Natural killer cell (primary cell): ENCODE measurements at regions not wholly inside any gene's neighbourhood (a gene's known extent, or its start where the extent isn't known, plus 50 kb on each side); places are given as distances from the start of the nearest gene placed in this dataset.

Experiments used
- ATAC-seq, 3 donors: fragments of 150-1000 bp in 2 of 3; fragments of 200-7000 bp in 1 of 3; cut with Tn5 transposase; 1 replicate in 1 of 3; 2 replicates in 2 of 3; pipeline ENCODE4 v1.10.0; 2021; ENCODE audit warnings: mild to moderate bottlenecking in 2 of 3, moderate library complexity in 2 of 3
- DNase-seq, 2 donors: peaks; one replicate each; pipeline versions ENCODE4 v3.0.0 to v3.0.0-alpha.2; 2013 to 2021; ENCODE audit warnings: mixed read lengths in 1 of 2
- H3K27ac ChIP-seq: one replicate; pipeline ENCODE4 v1.5.1; 2013; ENCODE audit warnings: mild to moderate bottlenecking, low read length
- H3K27me3 ChIP-seq: one replicate; pipeline ENCODE4 v1.6.1; 2013; ENCODE audit warnings: low read length; ENCODE audit not compliant: control insufficient read depth, insufficient read depth
- H3K36me3 ChIP-seq: one replicate; pipeline ENCODE4 v1.6.1; 2013; ENCODE audit warnings: low read length; ENCODE audit not compliant: control insufficient read depth, insufficient read depth
- H3K4me1 ChIP-seq: one replicate; pipeline ENCODE4 v1.6.1; 2013; ENCODE audit warnings: low read length; ENCODE audit not compliant: control insufficient read depth, insufficient read depth
- H3K4me3 ChIP-seq: one replicate; pipeline ENCODE4 v1.5.1; 2013; ENCODE audit warnings: low read length
- H3K9me3 ChIP-seq: one replicate; pipeline ENCODE4 v1.6.1; 2013; ENCODE audit warnings: low read length; ENCODE audit not compliant: control insufficient read depth, insufficient read depth
- H3K27ac Mint-ChIP-seq, 2 donors: one replicate each; pipeline ENCODE4 v1.8.0; 2022; ENCODE audit warnings: mild to moderate bottlenecking in 2 of 2, mixed read lengths in 2 of 2, moderate library complexity in 1 of 2
- H3K27me3 Mint-ChIP-seq, 2 donors: one replicate each; pipeline ENCODE4 v1.8.0; 2022; ENCODE audit warnings: low read depth in 2 of 2, mixed read lengths in 2 of 2
- H3K36me3 Mint-ChIP-seq: one replicate; pipeline ENCODE4 v1.8.0; 2022; ENCODE audit warnings: mixed read lengths
- H3K4me1 Mint-ChIP-seq, 2 donors: one replicate each; pipeline ENCODE4 v1.8.0; 2022; ENCODE audit warnings: mixed read lengths in 2 of 2
- H3K4me3 Mint-ChIP-seq: one replicate; pipeline ENCODE4 v1.8.0; 2022; ENCODE audit warnings: mild to moderate bottlenecking, moderate library complexity, mixed read lengths
- H3K9me3 Mint-ChIP-seq, 2 donors: one replicate each; pipeline ENCODE4 v1.8.0; 2022; ENCODE audit warnings: mixed read lengths in 2 of 2
- WGBS: methylation state at CpG from one replicate; pipeline ENCODE4 v1.1.7; 2013; ENCODE audit warnings: missing lambda C conversion rate; ENCODE audit not compliant: insufficient coverage; 5-methylcytosine and 5-hydroxymethylcytosine counted together
- intact Hi-C: fragments of 100-400 bp; cut with micrococcal nuclease; formaldehyde crosslinking; loops from one replicate; pipeline ENCODE4 v1.14.2; 2022
- TF ChIP-seq, protein P1 (sequence below): fragments of 200-600 bp; IDR thresholded peaks from one replicate; pipeline ENCODE4 v1.8.0; 2022; ENCODE audit warnings: antibody characterized with exemption

DNA sequence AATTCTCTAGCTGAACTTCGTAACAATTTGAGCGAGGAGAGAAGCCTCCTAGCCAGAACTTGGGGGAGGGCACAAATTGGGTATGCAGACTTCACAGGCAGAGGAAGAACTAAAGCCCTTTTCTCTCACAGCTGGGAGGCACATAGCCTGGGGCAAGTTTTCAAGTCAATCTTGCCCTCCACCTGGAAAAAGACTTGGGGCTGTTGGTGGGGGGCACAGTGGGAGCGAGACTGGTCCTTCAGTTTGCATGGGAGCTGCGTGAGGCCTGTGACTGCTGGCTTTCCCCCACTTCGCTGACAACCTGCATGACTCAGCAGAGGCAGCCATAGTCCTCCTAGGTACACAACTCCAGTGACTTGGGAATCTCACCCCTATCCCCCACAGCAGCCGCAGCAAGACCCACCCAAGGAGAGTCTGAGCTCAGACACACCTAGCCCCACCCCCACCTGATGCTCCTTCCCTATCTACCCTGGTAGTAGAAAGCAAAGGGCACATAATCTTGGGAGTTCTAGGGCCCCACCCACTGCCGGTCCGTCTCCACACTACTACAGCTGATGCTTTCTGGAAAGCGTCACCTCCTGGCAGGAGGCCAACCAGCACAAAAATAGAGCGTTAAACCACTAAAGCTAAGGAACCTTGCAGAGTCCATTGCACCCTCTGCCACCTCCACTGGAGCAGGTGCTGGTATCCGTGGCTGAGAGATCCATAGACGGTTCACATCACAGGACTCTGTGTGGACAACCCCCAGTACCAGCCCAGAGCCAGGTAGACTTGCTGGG, 160.8 kb downstream of the CBLL2 start:
- Histone ChIP-seq H3K4me3 (no peak overlapping the region), H3K27me3 (no peaks in the 10 kb centered on the region), H3K4me1 (no peaks in the 10 kb centered on the region), H3K36me3 (no peaks in the 10 kb centered on the region), H3K9me3 (no peaks in the 10 kb centered on the region), H3K27ac (no peak overlapping the region)
- WGBS = 87% methylated on average over 12 of the region's 12 CpGs
- Mint-ChIP-seq H3K36me3 (no peaks in the 10 kb centered on the region), H3K4me1 (no peaks in the 10 kb centered on the region), H3K27ac (no peak overlapping the region), H3K27me3 (no peaks in the 10 kb centered on the region), H3K4me3 (no peak overlapping the region), H3K9me3 (peaks cover 2% of the 10 kb centered on the region in 2 donors)
- intact Hi-C loops = no loop called here
- ATAC-seq = no peak
- TF ChIP-seq, protein P1, sequence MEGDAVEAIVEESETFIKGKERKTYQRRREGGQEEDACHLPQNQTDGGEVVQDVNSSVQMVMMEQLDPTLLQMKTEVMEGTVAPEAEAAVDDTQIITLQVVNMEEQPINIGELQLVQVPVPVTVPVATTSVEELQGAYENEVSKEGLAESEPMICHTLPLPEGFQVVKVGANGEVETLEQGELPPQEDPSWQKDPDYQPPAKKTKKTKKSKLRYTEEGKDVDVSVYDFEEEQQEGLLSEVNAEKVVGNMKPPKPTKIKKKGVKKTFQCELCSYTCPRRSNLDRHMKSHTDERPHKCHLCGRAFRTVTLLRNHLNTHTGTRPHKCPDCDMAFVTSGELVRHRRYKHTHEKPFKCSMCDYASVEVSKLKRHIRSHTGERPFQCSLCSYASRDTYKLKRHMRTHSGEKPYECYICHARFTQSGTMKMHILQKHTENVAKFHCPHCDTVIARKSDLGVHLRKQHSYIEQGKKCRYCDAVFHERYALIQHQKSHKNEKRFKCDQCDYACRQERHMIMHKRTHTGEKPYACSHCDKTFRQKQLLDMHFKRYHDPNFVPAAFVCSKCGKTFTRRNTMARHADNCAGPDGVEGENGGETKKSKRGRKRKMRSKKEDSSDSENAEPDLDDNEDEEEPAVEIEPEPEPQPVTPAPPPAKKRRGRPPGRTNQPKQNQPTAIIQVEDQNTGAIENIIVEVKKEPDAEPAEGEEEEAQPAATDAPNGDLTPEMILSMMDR = no peak
- DNase-seq = no peak

DNA sequence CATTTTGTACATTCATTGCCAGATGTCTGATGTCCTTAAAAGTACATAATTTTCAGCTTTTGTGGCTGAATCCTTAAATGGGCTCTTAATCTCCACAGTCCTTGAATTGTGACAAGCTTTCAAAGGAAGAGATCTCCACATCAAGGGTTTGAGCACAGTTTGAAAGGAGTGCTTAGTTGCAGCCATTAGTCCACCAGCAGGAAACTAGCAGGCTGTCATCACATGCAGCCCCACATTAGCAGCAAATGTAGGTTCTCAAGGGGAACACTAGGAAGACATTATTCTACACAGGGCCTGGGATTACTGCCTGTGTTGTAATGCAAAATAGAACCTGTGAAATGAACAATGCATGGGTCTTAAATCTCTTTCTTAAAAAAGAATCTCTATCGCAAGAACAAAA, 173.2 kb downstream of the CBLL2 start:
- peaks cover 0 to 7% of the 10 kb centered on the region in 2 donors for H3K9me3 Mint-ChIP-seq
- ATAC-seq (no peak), DNase-seq (no peak)
- no peaks in the 10 kb centered on the region for H3K9me3 ChIP-seq
- H3K36me3 ChIP-seq = no peaks in the 10 kb centered on the region
- H3K4me3 Mint-ChIP-seq = no peak overlapping the region
- H3K36me3 Mint-ChIP-seq = no peaks in the 10 kb centered on the region
- no peak overlapping the region for H3K27ac ChIP-seq
- no peak overlapping the region for H3K27ac Mint-ChIP-seq
- no peak overlapping the region for H3K4me3 ChIP-seq
- TF ChIP-seq, protein P1 = no peak
- WGBS = no CpG with 5 or more reads among the region's 1 CpG
- H3K4me1 ChIP-seq = no peaks in the 10 kb centered on the region
- no peaks in the 10 kb centered on the region for H3K27me3 ChIP-seq
- H3K4me1 Mint-ChIP-seq = no peaks in the 10 kb centered on the region
- H3K27me3 Mint-ChIP-seq = no peaks in the 10 kb centered on the region
- intact Hi-C loops = no loop called here

DNA sequence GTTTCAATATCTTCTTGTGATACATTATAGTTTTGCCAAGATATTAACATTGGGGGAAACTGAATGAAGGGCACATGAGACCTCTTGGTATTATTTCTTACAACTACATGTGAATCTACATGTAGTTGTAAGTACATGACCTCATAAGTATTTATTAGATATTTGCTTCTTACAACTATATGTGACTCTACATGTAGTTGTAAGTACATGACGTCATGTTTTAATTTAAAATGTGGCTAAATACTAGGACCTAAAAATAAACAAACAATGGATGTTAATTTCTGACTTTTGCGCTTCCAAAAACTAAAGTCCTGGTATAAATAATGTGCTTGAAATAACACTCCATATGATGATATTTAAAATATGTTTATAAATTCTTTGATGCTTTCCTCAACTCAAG, 190.2 kb downstream of the CBLL2 start:
- Histone ChIP-seq H3K27ac (no peak overlapping the region), H3K27me3 (no peaks in the 10 kb centered on the region), H3K36me3 (no peaks in the 10 kb centered on the region), H3K4me1 (no peaks in the 10 kb centered on the region), H3K4me3 (no peak overlapping the region), H3K9me3 (no peaks in the 10 kb centered on the region)
- intact Hi-C loops = no loop called here
- Mint-ChIP-seq H3K27ac (no peak overlapping the region), H3K36me3 (no peaks in the 10 kb centered on the region), H3K4me1 (peaks cover 2 to 4% of the 10 kb centered on the region in 2 donors), H3K4me3 (no peak overlapping the region), H3K9me3 (peaks cover 5 to 8% of the 10 kb centered on the region in 2 donors), H3K27me3 (no peaks in the 10 kb centered on the region)
- WGBS = no CpG with 5 or more reads among the region's 2 CpGs
- no peak for ATAC-seq
- TF ChIP-seq, protein P1 = no peak
- DNase-seq = no peak

DNA sequence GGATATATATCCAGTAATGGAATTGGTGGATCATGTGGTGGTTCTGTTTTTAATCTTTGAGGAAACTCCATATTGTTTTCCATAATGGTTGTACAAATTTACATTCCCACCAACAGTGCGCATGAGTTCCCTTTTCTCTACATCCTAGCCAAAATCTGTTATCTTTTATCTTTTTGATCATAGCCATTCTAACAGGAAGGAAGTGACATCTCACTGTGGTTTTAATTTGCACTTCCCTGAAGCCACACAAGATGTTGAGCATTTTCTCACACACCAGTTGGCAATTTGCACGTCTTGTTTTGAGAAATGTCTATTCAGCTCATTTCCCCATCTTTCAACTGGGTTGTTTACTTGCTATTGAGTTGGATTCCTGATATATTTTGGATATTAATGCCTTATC, 194.9 kb downstream of the CBLL2 start:
- TF ChIP-seq, protein P1 = no peak
- H3K36me3 Mint-ChIP-seq = peaks cover 6% of the 10 kb centered on the region
- DNase-seq (no peak), ATAC-seq (no peak)
- no peaks in the 10 kb centered on the region for H3K36me3 ChIP-seq
- no peaks in the 10 kb centered on the region for H3K27me3 Mint-ChIP-seq
- H3K9me3 Mint-ChIP-seq = peaks cover 5 to 11% of the 10 kb centered on the region in 2 donors
- peaks cover 4 to 7% of the 10 kb centered on the region in 2 donors for H3K4me1 Mint-ChIP-seq
- intact Hi-C loops = no loop called here
- no peak overlapping the region for H3K27ac Mint-ChIP-seq
- no peak overlapping the region for H3K4me3 ChIP-seq
- no peak overlapping the region for H3K4me3 Mint-ChIP-seq
- H3K4me1 ChIP-seq = no peaks in the 10 kb centered on the region
- no peak overlapping the region for H3K27ac ChIP-seq
- 30% methylated on average over 1 of the region's 2 CpGs for WGBS
- no peaks in the 10 kb centered on the region for H3K27me3 ChIP-seq
- H3K9me3 ChIP-seq = no peaks in the 10 kb centered on the region
